SU-DHL-6 (cell line): ENCODE measurements at regions not wholly inside any gene's neighbourhood (a gene's known extent, or its start where the extent isn't known, plus 50 kb on each side); places are given as distances from the start of the nearest gene placed in this dataset.

Source experiments
- H2AFZ ChIP-seq: fragments of 200-600 bp; sonication (generic); 2 replicates; pipeline ENCODE4 v1.6.1; 2014; ENCODE audit warnings: low read depth, mild to moderate bottlenecking, moderate library complexity, mixed read lengths, antibody characterized with exemption, low read length; ENCODE audit not compliant: severe bottlenecking
- H3F3A ChIP-seq: fragments of 200-600 bp; shearing (Covaris generic); 2 replicates; pipeline ENCODE4 v1.6.0; 2016; ENCODE audit warnings: antibody characterized with exemption, mild to moderate bottlenecking; ENCODE audit not compliant: insufficient read depth
- H3K27ac ChIP-seq: fragments of 200-600 bp; sonication (generic); 2 replicates; pipeline ENCODE4 v1.5.1; 2016; ENCODE audit warnings: low read depth, mild to moderate bottlenecking, low read length, moderate library complexity, mixed read lengths
- H3K27me3 ChIP-seq: fragments of 200-600 bp; sonication (generic), shearing (Covaris generic); 2 replicates; pipeline ENCODE4 v1.6.0; 2014; ENCODE audit warnings: mild to moderate bottlenecking, low read length
- H3K36me3 ChIP-seq: fragments of 200-600 bp; sonication (generic); 2 replicates; pipeline ENCODE4 v1.6.1; 2014; ENCODE audit warnings: mild to moderate bottlenecking, low read length, mixed read lengths
- H3K4me2 ChIP-seq: fragments of 300-600, 200-600 bp; shearing (Covaris generic), sonication (generic); 2 replicates; pipeline ENCODE4 v1.6.0; 2014; ENCODE audit warnings: low read length, low read depth, mild to moderate bottlenecking; ENCODE audit not compliant: poor library complexity, severe bottlenecking
- H3K4me3 ChIP-seq: fragments of 200-600 bp; sonication (generic); 2 replicates; pipeline ENCODE4 v1.5.1; 2014; ENCODE audit warnings: antibody characterized with exemption, low read length, mild to moderate bottlenecking, mixed read lengths; ENCODE audit not compliant: insufficient read depth, poor library complexity, severe bottlenecking
- H3K79me2 ChIP-seq: fragments of 200-600 bp; sonication (generic); 2 replicates; pipeline ENCODE4 v1.6.1; 2014; ENCODE audit warnings: mild to moderate bottlenecking, low read length, moderate library complexity; ENCODE audit not compliant: insufficient read depth
- H3K9ac ChIP-seq: fragments of 200-600 bp; sonication (generic); 2 replicates; pipeline ENCODE4 v1.7.0; 2014; ENCODE audit warnings: mild to moderate bottlenecking, low read length
- H3K9me2 ChIP-seq: fragments of 200-600 bp; sonication (generic); replicated peaks from 2 replicates; pipeline ENCODE4 v1.6.1; 2014; ENCODE audit warnings: low read length; ENCODE audit not compliant: insufficient read depth
- H3K9me3 ChIP-seq: fragments of 200-600 bp; sonication (generic); 2 replicates; pipeline ENCODE4 v1.6.1; 2014; ENCODE audit warnings: low read length, mixed read lengths; ENCODE audit not compliant: insufficient read depth
- H4K20me1 ChIP-seq: fragments of 200-600 bp; sonication (generic); 2 replicates; pipeline ENCODE4 v1.6.1; 2014; ENCODE audit warnings: low read depth, mild to moderate bottlenecking, antibody characterized with exemption, low read length, moderate library complexity, mixed read lengths
- CTCF ChIP-seq: fragments of 200-600 bp; sonication (generic); IDR thresholded peaks from one replicate; pipeline ENCODE4 v1.5.1; 2017; ENCODE audit warnings: antibody characterized with exemption, mild to moderate bottlenecking, low read length, moderate library complexity; ENCODE audit not compliant: insufficient read depth, poor library complexity, severe bottlenecking
- EZH2phosphoT487 ChIP-seq: fragments of 200-600 bp; sonication (generic), shearing (Covaris generic); conservative IDR thresholded peaks from 2 replicates; pipeline ENCODE4 v1.6.1; 2018; ENCODE audit warnings: mild to moderate bottlenecking, antibody characterized with exemption, low read length, moderate library complexity, mixed read lengths

DNA sequence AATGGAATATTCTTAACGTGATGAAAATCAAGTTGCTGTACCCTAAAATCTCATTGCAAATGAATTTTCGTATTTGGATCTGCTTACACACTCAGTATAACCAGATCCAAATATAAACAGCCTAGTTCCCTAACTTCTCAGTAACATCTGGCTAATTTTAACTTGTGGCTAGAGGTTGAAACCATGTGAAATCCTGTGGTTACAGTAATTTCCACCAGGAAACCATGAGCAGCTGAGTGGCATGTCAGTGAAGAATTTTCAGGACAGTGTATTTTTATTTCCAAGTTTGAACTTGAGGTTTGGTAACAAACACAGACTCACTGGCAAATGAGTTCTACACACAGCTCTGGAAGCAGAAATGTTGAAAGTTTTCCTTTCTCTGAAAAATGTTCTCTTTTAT, 754.1 kb downstream of the NR2F2 start:
- Histone ChIP-seq H2AFZ (no peak overlapping the region), H3K4me2 (no peak overlapping the region), H3K36me3 (no peaks in the 10 kb centered on the region), H3K9ac (no peak overlapping the region), H3K27me3 (no peaks in the 10 kb centered on the region), H4K20me1 (no peaks in the 10 kb centered on the region), H3K79me2 (no peaks in the 10 kb centered on the region), H3K9me3 (no peaks in the 10 kb centered on the region), H3K9me2 (no peaks in the 10 kb centered on the region), H3K27ac (no peak overlapping the region), H3K4me3 (no peak overlapping the region), H3F3A (no peaks in the 10 kb centered on the region)
- TF ChIP-seq EZH2phosphoT487: no peak

GRCh38 chr15:97085731-97086130, 755.2 kb downstream of the NR2F2 start:
- Histone ChIP-seq H3K79me2 (no peaks in the 10 kb centered on the region), H3K36me3 (no peaks in the 10 kb centered on the region), H3F3A (no peaks in the 10 kb centered on the region), H2AFZ (no peak overlapping the region), H3K9ac (no peak overlapping the region), H3K9me3 (no peaks in the 10 kb centered on the region), H3K9me2 (no peaks in the 10 kb centered on the region), H4K20me1 (no peaks in the 10 kb centered on the region), H3K27ac (no peak overlapping the region), H3K4me2 (no peak overlapping the region), H3K4me3 (no peak overlapping the region), H3K27me3 (no peaks in the 10 kb centered on the region)
- TF ChIP-seq CTCF: no peak
- TF ChIP-seq EZH2phosphoT487: no peak

DNA sequence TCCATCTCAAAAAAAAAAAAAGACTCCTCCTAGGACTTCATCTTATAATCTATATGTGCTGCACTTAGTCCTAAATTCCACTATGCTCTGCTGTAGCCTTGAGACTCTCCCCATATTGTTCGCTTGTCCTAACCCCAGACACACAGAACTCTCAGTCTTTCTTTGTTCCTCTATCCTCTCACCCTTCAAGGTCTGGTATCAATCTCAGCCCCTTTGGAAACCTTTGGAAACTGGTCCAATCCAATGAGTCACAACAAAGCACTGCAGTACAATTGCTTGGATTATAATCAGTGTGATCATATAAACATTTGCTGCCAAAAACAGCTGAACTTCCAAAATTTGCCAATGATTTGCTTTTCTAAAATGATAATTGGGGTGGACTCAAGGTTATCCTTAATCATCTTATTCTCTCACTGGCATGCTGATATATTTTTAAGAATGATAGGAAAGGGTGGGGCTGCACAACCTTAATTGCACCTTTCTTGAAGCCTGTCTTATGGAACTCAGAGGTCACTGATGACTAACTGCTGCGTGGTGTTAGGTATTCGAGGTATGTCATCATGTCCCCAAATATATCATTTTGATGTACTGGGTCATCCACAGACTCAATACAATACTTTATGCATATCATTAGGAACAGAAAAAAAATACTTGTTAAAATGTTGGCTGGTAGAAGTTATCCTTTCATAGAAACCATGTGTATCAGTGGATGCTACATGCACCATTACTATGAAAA, 756.7 kb downstream of the NR2F2 start:
- Histone ChIP-seq H3K4me2 (no peak overlapping the region), H2AFZ (no peak overlapping the region), H3K27ac (no peak overlapping the region), H3K9me2 (no peaks in the 10 kb centered on the region), H4K20me1 (no peaks in the 10 kb centered on the region), H3F3A (no peaks in the 10 kb centered on the region), H3K27me3 (no peaks in the 10 kb centered on the region), H3K9me3 (no peaks in the 10 kb centered on the region), H3K9ac (no peak overlapping the region), H3K79me2 (no peaks in the 10 kb centered on the region), H3K36me3 (no peaks in the 10 kb centered on the region), H3K4me3 (no peak overlapping the region)
- no peak for TF ChIP-seq CTCF
- no peak for TF ChIP-seq EZH2phosphoT487

DNA sequence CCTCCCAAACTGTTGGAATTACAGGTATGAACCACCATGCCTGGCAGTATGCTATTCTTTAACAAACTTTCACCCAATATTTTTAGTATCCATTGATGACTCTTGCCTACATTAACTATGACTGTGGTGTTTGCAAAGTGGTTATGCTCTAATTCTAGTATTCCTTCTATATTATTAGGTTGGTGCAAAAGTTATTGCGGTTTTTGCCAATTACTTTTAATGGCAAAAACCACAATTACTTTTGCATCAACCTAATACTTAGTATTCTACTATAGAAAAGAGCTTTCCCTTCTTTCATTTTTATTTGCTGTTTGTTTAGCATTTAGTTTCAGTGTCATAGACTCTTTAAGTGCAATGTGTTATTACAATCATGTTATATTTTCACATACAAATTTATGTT, 760.6 kb downstream of the NR2F2 start:
- H3F3A ChIP-seq: no peaks in the 10 kb centered on the region
- H3K9me3 ChIP-seq: no peaks in the 10 kb centered on the region
- H3K36me3 ChIP-seq: no peaks in the 10 kb centered on the region
- H3K9ac ChIP-seq: no peak overlapping the region
- no peaks in the 10 kb centered on the region for H3K27me3 ChIP-seq
- H3K4me2 ChIP-seq: no peak overlapping the region
- H4K20me1 ChIP-seq: no peaks in the 10 kb centered on the region
- H2AFZ ChIP-seq: no peak overlapping the region
- TF ChIP-seq CTCF (no peak), EZH2phosphoT487 (no peak)
- no peaks in the 10 kb centered on the region for H3K9me2 ChIP-seq
- no peak overlapping the region for H3K4me3 ChIP-seq
- H3K27ac ChIP-seq: no peak overlapping the region
- no peaks in the 10 kb centered on the region for H3K79me2 ChIP-seq
